HG03571 (cell line): ENCODE measurements at regions not wholly inside any gene's neighbourhood (a gene's known extent, or its start where the extent isn't known, plus 50 kb on each side); places are given as distances from the start of the nearest gene placed in this dataset.
"Not testable (repeated sequence)": the region's sequence is repeated elsewhere in the genome, so short reads cannot be mapped to it uniquely, and the experiment has no call there.

Experiments used
- ATAC-seq: cut with Tn5 transposase; IDR thresholded peaks from one replicate; pipeline ENCODE4 v1.9.1; 2021; ENCODE audit not compliant: unreplicated experiment

GRCh38 chr10:31179091-31179680, 139.8 kb upstream of the ZEB1 start:
- no peak for ATAC-seq

GRCh38 chr10:31186225-31187000, 132.6 kb upstream of the ZEB1 start:
- no peak for ATAC-seq

- no peak for ATAC-seq
Observed at GRCh38 chr10:31187182-31187581, 131.8 kb upstream of the ZEB1 start.

GRCh38 chr10:31187607-31188210, 131.3 kb upstream of the ZEB1 start:
- no peak for ATAC-seq

- no peak for ATAC-seq
Observed at GRCh38 chr10:31188792-31189406, 130.1 kb upstream of the ZEB1 start.

- ATAC-seq, result no peak
Observed at GRCh38 chr10:31190488-31190887, 128.5 kb upstream of the ZEB1 start.

GRCh38 chr10:31192475-31192874, 126.5 kb upstream of the ZEB1 start:
- no peak for ATAC-seq

GRCh38 chr10:31194986-31195385, 124.0 kb upstream of the ZEB1 start:
- ATAC-seq, result no peak

GRCh38 chr10:31197886-31198285, 121.1 kb upstream of the ZEB1 start:
- ATAC-seq, result no peak

- no peak for ATAC-seq
Observed at GRCh38 chr10:31204090-31204489, 114.9 kb upstream of the ZEB1 start.

- ATAC-seq, result no peak
Observed at GRCh38 chr10:31207636-31208035, 111.4 kb upstream of the ZEB1 start.

- ATAC-seq, result no peak
Observed at GRCh38 chr10:31209478-31209877, 109.5 kb upstream of the ZEB1 start.

GRCh38 chr10:31210190-31210589, 108.8 kb upstream of the ZEB1 start:
- ATAC-seq, result no peak

GRCh38 chr10:31213959-31214358, 105.1 kb upstream of the ZEB1 start:
- ATAC-seq, result no peak

GRCh38 chr10:31215052-31215451, 104.0 kb upstream of the ZEB1 start:
- no peak for ATAC-seq

GRCh38 chr10:31219306-31219705, 99.7 kb upstream of the ZEB1 start:
- ATAC-seq, result no peak

GRCh38 chr10:31228780-31229179, 90.2 kb upstream of the ZEB1 start:
- ATAC-seq, result not testable (repeated sequence)

GRCh38 chr10:31239961-31240360, 79.1 kb upstream of the ZEB1 start:
- ATAC-seq, result no peak

- no peak for ATAC-seq
Observed at GRCh38 chr10:31242902-31243301, 76.1 kb upstream of the ZEB1 start.

GRCh38 chr10:31251118-31251517, 67.9 kb upstream of the ZEB1 start:
- ATAC-seq, result not testable (repeated sequence)

GRCh38 chr10:31253237-31253636, 65.8 kb upstream of the ZEB1 start:
- no peak for ATAC-seq
